K562 (cell line): ENCODE measurements at regions not wholly inside any gene's neighbourhood (a gene's known extent, or its start where the extent isn't known, plus 50 kb on each side); places are given as distances from the start of the nearest gene placed in this dataset.
A peak's percentile ranks its signal among the peaks of the same experiment; 100 is the strongest.

Experiments
- ARNT ChIP-seq, 2 experiments: fragments of 450-650 bp; IDR thresholded peaks; 2 replicates each; pipeline ENCODE4 v1.6.1; 2016; ENCODE audit warnings: mild to moderate bottlenecking in 1 of 2
- BCOR ChIP-seq: fragments of 450-650 bp; IDR thresholded peaks from 2 replicates; pipeline ENCODE4 v1.6.1; 2016
- BHLHE40 ChIP-seq: IDR thresholded peaks from 2 replicates; pipeline ENCODE4 v1.6.1; 2011; ENCODE audit warnings: low read length, improper control_type of control experiment
- BRF1 ChIP-seq: IDR thresholded peaks from 3 replicates; pipeline ENCODE4 v1.6.1; 2011; ENCODE audit warnings: borderline replicate concordance, mild to moderate bottlenecking; ENCODE audit not compliant: insufficient read length; ENCODE audit errors: extremely low read depth
- ESRRA ChIP-seq: fragments of 450-650 bp; IDR thresholded peaks from 2 replicates; pipeline ENCODE4 v1.6.1; 2014; ENCODE audit warnings: low read depth, mild to moderate bottlenecking, moderate library complexity, borderline replicate concordance
- FOXK2 ChIP-seq, 2 experiments: fragments of 450-650 bp; IDR thresholded peaks in 1 of 2; conservative IDR thresholded peaks in 1 of 2; 2 replicates each; pipeline ENCODE4 v1.6.1; 2016; ENCODE audit warnings: low read depth in 2 of 2, mild to moderate bottlenecking in 1 of 2
- HINFP ChIP-seq: fragments of 450-650 bp; conservative IDR thresholded peaks from 2 replicates; pipeline ENCODE4 v1.6.1; 2016; ENCODE audit warnings: missing genetic modification characterization, low read depth, mild to moderate bottlenecking, control low read depth, missing compliant biosample characterization
- HNRNPH1 ChIP-seq: fragments of 200-400 bp; formaldehyde crosslinking; optimal IDR thresholded peaks from 2 replicates; pipeline ENCODE3; 2017; ENCODE audit warnings: low read depth, mild to moderate bottlenecking, low read length, moderate library complexity
- MLLT1 ChIP-seq, 2 experiments: fragments of 450-650 bp; IDR thresholded peaks; 2 replicates each; pipeline ENCODE4 v1.6.1; 2016
- MTA3 ChIP-seq: fragments of 450-650 bp; formaldehyde crosslinking; IDR thresholded peaks from 2 replicates; pipeline ENCODE4 v1.6.1; 2017; ENCODE audit warnings: mild to moderate bottlenecking, borderline replicate concordance
- MYBL2 ChIP-seq, 2 experiments: fragments of 450-650 bp in 1 of 2; sonication (generic) in 1 of 2; formaldehyde crosslinking in 1 of 2; IDR thresholded peaks; 2 replicates each; pipeline versions ENCODE4 v1.6.1 to v1.8.1; 2017 to 2022; ENCODE audit warnings: borderline replicate concordance in 1 of 2, inconsistent platforms in 1 of 2, low read depth in 1 of 2, mild to moderate bottlenecking in 1 of 2, missing genetic modification reagents in 1 of 2, moderate library complexity in 1 of 2
- NFYB ChIP-seq: IDR thresholded peaks from 2 replicates; pipeline ENCODE4 v1.6.1; 2011; ENCODE audit warnings: mild to moderate bottlenecking, moderate library complexity; ENCODE audit not compliant: insufficient read length; ENCODE audit errors: extremely low read depth
- RNF219 ChIP-seq: fragments of 250-450 bp; sonication (Bioruptor Pico); IDR thresholded peaks from 2 replicates; pipeline ENCODE4 v1.5.0; 2022; ENCODE audit warnings: mild to moderate bottlenecking
- SIX5 ChIP-seq, 2 experiments: IDR thresholded peaks; 2 replicates each; pipeline ENCODE4 v1.6.1; 2011; ENCODE audit warnings: low read length in 2 of 2, borderline replicate concordance in 1 of 2, low read depth in 1 of 2, mild to moderate bottlenecking in 1 of 2, moderate library complexity in 1 of 2; ENCODE audit not compliant: insufficient read depth in 1 of 2
- TAF15 ChIP-seq: fragments of 200-400 bp; formaldehyde crosslinking; IDR thresholded peaks from 2 replicates; pipeline ENCODE4 v1.6.1; 2017; ENCODE audit warnings: mild to moderate bottlenecking, low read depth, low read length, moderate library complexity
- ZFP30 ChIP-seq: fragments of 250-450 bp; sonication (Bioruptor Pico); IDR thresholded peaks from 2 replicates; pipeline ENCODE4 v1.8.0; 2022; ENCODE audit warnings: moderate library complexity, mild to moderate bottlenecking, inconsistent platforms, borderline replicate concordance
- ZKSCAN1 ChIP-seq: fragments of 150-350 bp; IDR thresholded peaks from 2 replicates; pipeline ENCODE4 v1.6.1; 2016; ENCODE audit warnings: low read depth, low read length
- ZNF133 ChIP-seq: fragments of 250-450 bp; sonication (Bioruptor Pico); IDR thresholded peaks from 2 replicates; pipeline ENCODE4 v1.4.0; 2020; ENCODE audit warnings: mild to moderate bottlenecking
- ZNF174 ChIP-seq: fragments of 250-450 bp; sonication (Bioruptor Pico); IDR thresholded peaks from 2 replicates; pipeline ENCODE4 v1.4.0; 2020; ENCODE audit warnings: mild to moderate bottlenecking
- ZNF239 ChIP-seq: fragments of 250-450 bp; sonication (Bioruptor Pico); IDR thresholded peaks from 2 replicates; pipeline ENCODE4 v1.4.0; 2020; ENCODE audit warnings: mild to moderate bottlenecking
- ZNF395 ChIP-seq: fragments of 200-800 bp; sonication (Bioruptor generic); IDR thresholded peaks from 2 replicates; pipeline ENCODE4 v1.6.1; 2017; ENCODE audit warnings: missing genetic modification characterization, missing compliant biosample characterization

- TF ChIP-seq ZNF174 (no peak), TAF15 (no peak), HNRNPH1 (no peak), ZNF239 (peak; percentile 93), NFYB (no peak), MTA3 (no peak), BRF1 (no peak), MLLT1 (IDR thresholded peaks at IDR 0.05) (no peak), SIX5 (IDR thresholded peaks at IDR 0.05; ENCODE audit: borderline replicate concordance in 1 of 2, insufficient read depth in 1 of 2, low read depth in 1 of 2, low read length in 2 of 2) (no peak), FOXK2 (conservative IDR thresholded peaks at IDR 0.05 in 1 of 2, IDR thresholded peaks at IDR 0.05 in 1 of 2; ENCODE audit: low read depth in 2 of 2) (0 out of 4 replicates have a peak, but pooled peaks of 1 of the 2 experiments have one; percentile 21), BHLHE40 (no peak), ESRRA (no peak), RNF219 (CRISPR knock-in tag) (no peak), ARNT (IDR thresholded peaks at IDR 0.05) (no peak), MYBL2 (IDR thresholded peaks at IDR 0.05; ENCODE audit: low read depth) (no peak), MYBL2 (CRISPR knock-in tag; IDR thresholded peaks at IDR 0.05; ENCODE audit: borderline replicate concordance) (no peak), ZNF133 (peak; percentile 86; the same call in 1 of the 2 replicates), ZFP30 (no peak), ZNF395 (CRISPR knock-in tag) (peak; percentile 98), BCOR (no peak), HINFP (peak; percentile 90), ZKSCAN1 (no peak)
Observed at GRCh38 chr5:91291628-91292569, 91.2 kb downstream of the ARRDC3 start (continued).
